Lower leg skin (tissue), 3 donors: ENCODE measurements at regions not wholly inside any gene's neighbourhood (a gene's known extent, or its start where the extent isn't known, plus 50 kb on each side); places are given as distances from the start of the nearest gene placed in this dataset.

Experiments
- POLR2A ChIP-seq, 2 donors: fragments of 450-650 bp; IDR thresholded peaks; one replicate each; pipeline ENCODE4 v1.6.1; 2016 to 2017; ENCODE audit warnings: antibody characterized with exemption in 2 of 2, mild to moderate bottlenecking in 1 of 2, moderate library complexity in 1 of 2
- TF ChIP-seq, protein P1 (sequence below), 3 donors: fragments of 450-650 bp; IDR thresholded peaks; one replicate each; pipeline ENCODE4 v1.5.1; 2016; ENCODE audit warnings: antibody characterized with exemption in 3 of 3, mild to moderate bottlenecking in 3 of 3, moderate library complexity in 2 of 3

DNA sequence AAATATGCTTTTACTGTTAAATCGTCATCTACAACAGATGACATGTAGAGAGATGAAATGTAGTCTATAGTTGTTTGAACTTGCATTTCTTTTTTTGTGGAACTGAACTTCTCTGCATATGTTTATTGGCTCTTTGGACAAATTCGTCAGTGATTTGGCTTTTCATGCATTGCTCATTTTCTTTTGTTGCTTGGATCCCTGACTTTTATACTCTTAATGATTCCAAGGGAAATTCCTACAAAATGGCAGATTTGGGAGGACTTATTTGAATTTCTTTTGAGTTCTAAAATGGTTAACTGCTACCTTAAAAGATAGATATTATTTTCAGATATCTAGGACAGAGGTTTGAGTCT lies 65.4 kb downstream of the UTRN start:
- TF ChIP-seq, protein P1, sequence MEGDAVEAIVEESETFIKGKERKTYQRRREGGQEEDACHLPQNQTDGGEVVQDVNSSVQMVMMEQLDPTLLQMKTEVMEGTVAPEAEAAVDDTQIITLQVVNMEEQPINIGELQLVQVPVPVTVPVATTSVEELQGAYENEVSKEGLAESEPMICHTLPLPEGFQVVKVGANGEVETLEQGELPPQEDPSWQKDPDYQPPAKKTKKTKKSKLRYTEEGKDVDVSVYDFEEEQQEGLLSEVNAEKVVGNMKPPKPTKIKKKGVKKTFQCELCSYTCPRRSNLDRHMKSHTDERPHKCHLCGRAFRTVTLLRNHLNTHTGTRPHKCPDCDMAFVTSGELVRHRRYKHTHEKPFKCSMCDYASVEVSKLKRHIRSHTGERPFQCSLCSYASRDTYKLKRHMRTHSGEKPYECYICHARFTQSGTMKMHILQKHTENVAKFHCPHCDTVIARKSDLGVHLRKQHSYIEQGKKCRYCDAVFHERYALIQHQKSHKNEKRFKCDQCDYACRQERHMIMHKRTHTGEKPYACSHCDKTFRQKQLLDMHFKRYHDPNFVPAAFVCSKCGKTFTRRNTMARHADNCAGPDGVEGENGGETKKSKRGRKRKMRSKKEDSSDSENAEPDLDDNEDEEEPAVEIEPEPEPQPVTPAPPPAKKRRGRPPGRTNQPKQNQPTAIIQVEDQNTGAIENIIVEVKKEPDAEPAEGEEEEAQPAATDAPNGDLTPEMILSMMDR (IDR thresholded peaks at IDR 0.05) = no peak
- no peak for TF ChIP-seq POLR2A (IDR thresholded peaks at IDR 0.05)
